ENCODE measurements at regions not wholly inside any gene's neighbourhood (a gene's known extent, or its start where the extent isn't known, plus 50 kb on each side); places are given as distances from the start of the nearest gene placed in this dataset.

DNA sequence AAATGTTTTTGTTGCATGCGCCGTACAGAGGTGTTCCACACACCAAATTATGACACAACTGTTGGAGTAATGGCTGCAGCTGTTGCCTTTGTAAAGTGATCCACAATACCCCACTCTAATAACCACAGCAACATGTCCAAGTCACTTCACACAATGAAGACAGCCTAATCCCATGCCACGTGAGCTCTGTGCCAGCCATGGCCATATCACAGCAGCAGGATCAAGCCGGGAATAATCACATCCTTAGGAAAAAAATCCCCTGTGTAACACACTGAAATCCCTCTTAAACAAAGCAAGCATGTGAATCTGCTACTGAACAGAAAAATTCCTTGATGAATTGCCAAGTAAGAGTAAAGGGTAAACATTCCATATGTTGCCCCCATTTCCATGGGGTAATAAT is 179.5 kb upstream of the PARD3B start:
- no peak for TF ChIP-seq POLR2A (IDR thresholded peaks at IDR 0.05)
- TF ChIP-seq, protein P1, sequence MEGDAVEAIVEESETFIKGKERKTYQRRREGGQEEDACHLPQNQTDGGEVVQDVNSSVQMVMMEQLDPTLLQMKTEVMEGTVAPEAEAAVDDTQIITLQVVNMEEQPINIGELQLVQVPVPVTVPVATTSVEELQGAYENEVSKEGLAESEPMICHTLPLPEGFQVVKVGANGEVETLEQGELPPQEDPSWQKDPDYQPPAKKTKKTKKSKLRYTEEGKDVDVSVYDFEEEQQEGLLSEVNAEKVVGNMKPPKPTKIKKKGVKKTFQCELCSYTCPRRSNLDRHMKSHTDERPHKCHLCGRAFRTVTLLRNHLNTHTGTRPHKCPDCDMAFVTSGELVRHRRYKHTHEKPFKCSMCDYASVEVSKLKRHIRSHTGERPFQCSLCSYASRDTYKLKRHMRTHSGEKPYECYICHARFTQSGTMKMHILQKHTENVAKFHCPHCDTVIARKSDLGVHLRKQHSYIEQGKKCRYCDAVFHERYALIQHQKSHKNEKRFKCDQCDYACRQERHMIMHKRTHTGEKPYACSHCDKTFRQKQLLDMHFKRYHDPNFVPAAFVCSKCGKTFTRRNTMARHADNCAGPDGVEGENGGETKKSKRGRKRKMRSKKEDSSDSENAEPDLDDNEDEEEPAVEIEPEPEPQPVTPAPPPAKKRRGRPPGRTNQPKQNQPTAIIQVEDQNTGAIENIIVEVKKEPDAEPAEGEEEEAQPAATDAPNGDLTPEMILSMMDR (IDR thresholded peaks at IDR 0.05): no peak

Measured in stomach (tissue), 4 donors.